ENCODE measurements at regions not wholly inside any gene's neighbourhood (a gene's known extent, or its start where the extent isn't known, plus 50 kb on each side); places are given as distances from the start of the nearest gene placed in this dataset.

GRCh38 chr7:3238525-3239210 lies 62.4 kb upstream of the SDK1 start:
- no peak for DNase-seq

- no peak for DNase-seq
Observed at GRCh38 chr7:3239291-3239691, 61.8 kb upstream of the SDK1 start.

- no peak for DNase-seq
Observed at GRCh38 chr7:3240826-3241430, 60.1 kb upstream of the SDK1 start.

GRCh38 chr7:3241686-3242258 lies 59.3 kb upstream of the SDK1 start:
- no peak for DNase-seq

GRCh38 chr7:3242398-3242972 lies 58.6 kb upstream of the SDK1 start:
- DNase-seq, result no peak

- no peak for DNase-seq
Observed at GRCh38 chr7:3243256-3243655, 57.8 kb upstream of the SDK1 start.

GRCh38 chr7:3243680-3244079 lies 57.4 kb upstream of the SDK1 start:
- no peak for DNase-seq

GRCh38 chr7:3244241-3244814 lies 56.7 kb upstream of the SDK1 start:
- peak; percentile 57 for DNase-seq

- no peak for DNase-seq
Observed at GRCh38 chr7:3245077-3245476, 56.0 kb upstream of the SDK1 start.

- no peak for DNase-seq
Observed at GRCh38 chr7:3245721-3246120, 55.3 kb upstream of the SDK1 start.

GRCh38 chr7:3246127-3246526 lies 54.9 kb upstream of the SDK1 start:
- no peak for DNase-seq

GRCh38 chr7:3246651-3247050 lies 54.4 kb upstream of the SDK1 start:
- no peak for DNase-seq

- no peak for DNase-seq
Observed at GRCh38 chr7:3250725-3251124, 50.3 kb upstream of the SDK1 start.

All from NCI-H226 (cell line).